Nephron (organoid): ENCODE measurements at regions not wholly inside any gene's neighbourhood (a gene's known extent, or its start where the extent isn't known, plus 50 kb on each side); places are given as distances from the start of the nearest gene placed in this dataset.

Source experiments
- H3K27ac Mint-ChIP-seq, 3 experiments: 2 replicates each; pipeline ENCODE4 v1.8.0; 2020; ENCODE audit warnings: mixed read lengths in 3 of 3, mild to moderate bottlenecking in 2 of 3, moderate library complexity in 1 of 3
- H3K27me3 Mint-ChIP-seq: 2 replicates; pipeline ENCODE4 v1.8.0; 2021; ENCODE audit warnings: low read depth, mild to moderate bottlenecking, moderate library complexity, mixed read lengths
- H3K36me3 Mint-ChIP-seq: 2 replicates; pipeline ENCODE4 v1.8.0; 2020; ENCODE audit warnings: low read depth, mixed read lengths
- H3K4me1 Mint-ChIP-seq: 2 replicates; pipeline ENCODE4 v1.8.0; 2020; ENCODE audit warnings: mixed read lengths
- H3K4me3 Mint-ChIP-seq, 3 experiments: 2 replicates each; pipeline ENCODE4 v1.8.0; 2020; ENCODE audit warnings: mild to moderate bottlenecking in 3 of 3, mixed read lengths in 3 of 3, moderate library complexity in 2 of 3
- H3K9me3 Mint-ChIP-seq: 2 replicates; pipeline ENCODE4 v1.8.0; 2020; ENCODE audit warnings: mixed read lengths
- CTCF ChIP-seq, 3 experiments: fragments of 200-600 bp; sonication (generic); IDR thresholded peaks; one replicate each; pipeline ENCODE4 v1.5.0; 2021; ENCODE audit warnings: antibody characterized with exemption in 3 of 3; ENCODE audit not compliant: unreplicated experiment in 3 of 3

GRCh38 chr2:158907926-158908456 lies 60.4 kb upstream of the TANC1 start:
- no peaks in the 10 kb centered on the region for H3K9me3 Mint-ChIP-seq
- peaks cover 21% of the 10 kb centered on the region for H3K4me1 Mint-ChIP-seq
- TF ChIP-seq CTCF (IDR thresholded peaks at IDR 0.05; ENCODE audit: unreplicated experiment in 3 of 3) = no peak
- no peak overlapping the region for H3K4me3 Mint-ChIP-seq
- no peaks in the 10 kb centered on the region for H3K36me3 Mint-ChIP-seq
- H3K27me3 Mint-ChIP-seq = peaks cover 3% of the 10 kb centered on the region
- no peak overlapping the region for H3K27ac Mint-ChIP-seq

- Mint-ChIP-seq H3K36me3 (no peaks in the 10 kb centered on the region), H3K4me1 (peaks cover 11% of the 10 kb centered on the region), H3K27me3 (peaks cover 3% of the 10 kb centered on the region), H3K9me3 (no peaks in the 10 kb centered on the region), H3K4me3 (no peak overlapping the region), H3K27ac (no peak overlapping the region)
- no peak for TF ChIP-seq CTCF (IDR thresholded peaks at IDR 0.05; ENCODE audit: unreplicated experiment in 3 of 3)
These were observed 56.3 kb upstream of the TANC1 start for GRCh38 chr2:158912112-158912511.

- Mint-ChIP-seq H3K27me3 (peaks cover 3% of the 10 kb centered on the region), H3K9me3 (no peaks in the 10 kb centered on the region), H3K4me3 (no peak overlapping the region), H3K27ac (no peak overlapping the region), H3K4me1 (peaks cover 14% of the 10 kb centered on the region), H3K36me3 (no peaks in the 10 kb centered on the region)
- no peak for TF ChIP-seq CTCF (IDR thresholded peaks at IDR 0.05; ENCODE audit: unreplicated experiment in 3 of 3)
These were observed 55.7 kb upstream of the TANC1 start for GRCh38 chr2:158912765-158913164.

GRCh38 chr2:158914066-158914465 lies 54.4 kb upstream of the TANC1 start:
- Mint-ChIP-seq H3K36me3 (no peaks in the 10 kb centered on the region), H3K9me3 (no peaks in the 10 kb centered on the region), H3K27me3 (peaks cover 3% of the 10 kb centered on the region), H3K27ac (no peak overlapping the region), H3K4me3 (no peak overlapping the region), H3K4me1 (peaks cover 19% of the 10 kb centered on the region)
- no peak for TF ChIP-seq CTCF (IDR thresholded peaks at IDR 0.05; ENCODE audit: unreplicated experiment in 3 of 3)

GRCh38 chr2:158914731-158915130 lies 53.7 kb upstream of the TANC1 start:
- no peaks in the 10 kb centered on the region for H3K9me3 Mint-ChIP-seq
- no peak overlapping the region for H3K4me3 Mint-ChIP-seq
- H3K36me3 Mint-ChIP-seq = no peaks in the 10 kb centered on the region
- no peak for TF ChIP-seq CTCF (IDR thresholded peaks at IDR 0.05; ENCODE audit: unreplicated experiment in 3 of 3)
- peaks cover 19% of the 10 kb centered on the region for H3K4me1 Mint-ChIP-seq
- peaks cover 3% of the 10 kb centered on the region for H3K27me3 Mint-ChIP-seq
- H3K27ac Mint-ChIP-seq = no peak overlapping the region

- Mint-ChIP-seq H3K36me3 (no peaks in the 10 kb centered on the region), H3K27ac (no peak overlapping the region), H3K4me3 (no peak overlapping the region), H3K4me1 (peaks cover 19% of the 10 kb centered on the region), H3K9me3 (peaks cover 5% of the 10 kb centered on the region), H3K27me3 (no peaks in the 10 kb centered on the region)
- no peak for TF ChIP-seq CTCF (IDR thresholded peaks at IDR 0.05; ENCODE audit: unreplicated experiment in 3 of 3)
These were observed 51.3 kb upstream of the TANC1 start for GRCh38 chr2:158917121-158917520.
